ENCODE measurements at regions not wholly inside any gene's neighbourhood (a gene's known extent, or its start where the extent isn't known, plus 50 kb on each side); places are given as distances from the start of the nearest gene placed in this dataset.

DNA sequence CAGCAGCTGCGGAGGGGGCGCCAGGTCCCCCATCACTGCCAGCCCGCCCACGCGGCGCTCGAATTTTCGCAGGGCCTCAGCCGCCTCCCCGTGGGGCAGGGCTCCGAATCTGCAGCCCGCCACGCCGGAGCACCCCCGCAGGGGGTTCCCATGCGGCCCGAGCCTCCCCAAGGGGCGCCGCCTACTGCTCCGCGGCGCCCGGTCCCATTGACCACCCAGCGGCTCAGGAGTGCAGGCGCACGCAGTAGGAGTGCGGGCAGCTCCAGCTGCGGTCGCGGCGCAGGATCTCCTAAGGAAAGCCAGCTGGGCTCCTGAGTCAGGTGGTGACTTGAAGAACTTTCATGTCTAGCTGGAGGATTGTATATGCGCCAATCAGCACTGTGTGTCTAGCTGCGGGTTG, 155.3 kb upstream of the RREB1 start:
- TF ChIP-seq, protein P1, sequence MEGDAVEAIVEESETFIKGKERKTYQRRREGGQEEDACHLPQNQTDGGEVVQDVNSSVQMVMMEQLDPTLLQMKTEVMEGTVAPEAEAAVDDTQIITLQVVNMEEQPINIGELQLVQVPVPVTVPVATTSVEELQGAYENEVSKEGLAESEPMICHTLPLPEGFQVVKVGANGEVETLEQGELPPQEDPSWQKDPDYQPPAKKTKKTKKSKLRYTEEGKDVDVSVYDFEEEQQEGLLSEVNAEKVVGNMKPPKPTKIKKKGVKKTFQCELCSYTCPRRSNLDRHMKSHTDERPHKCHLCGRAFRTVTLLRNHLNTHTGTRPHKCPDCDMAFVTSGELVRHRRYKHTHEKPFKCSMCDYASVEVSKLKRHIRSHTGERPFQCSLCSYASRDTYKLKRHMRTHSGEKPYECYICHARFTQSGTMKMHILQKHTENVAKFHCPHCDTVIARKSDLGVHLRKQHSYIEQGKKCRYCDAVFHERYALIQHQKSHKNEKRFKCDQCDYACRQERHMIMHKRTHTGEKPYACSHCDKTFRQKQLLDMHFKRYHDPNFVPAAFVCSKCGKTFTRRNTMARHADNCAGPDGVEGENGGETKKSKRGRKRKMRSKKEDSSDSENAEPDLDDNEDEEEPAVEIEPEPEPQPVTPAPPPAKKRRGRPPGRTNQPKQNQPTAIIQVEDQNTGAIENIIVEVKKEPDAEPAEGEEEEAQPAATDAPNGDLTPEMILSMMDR (IDR thresholded peaks at IDR 0.05 in 8 of 11, conservative IDR thresholded peaks at IDR 0.05 in 3 of 11), result no peak
- TF ChIP-seq POLR2A (IDR thresholded peaks at IDR 0.05) (no peak), POLR2AphosphoS5 (IDR thresholded peaks at IDR 0.05) (no peak)
